ENCODE measurements at regions not wholly inside any gene's neighbourhood (a gene's known extent, or its start where the extent isn't known, plus 50 kb on each side); places are given as distances from the start of the nearest gene placed in this dataset.
A peak's percentile ranks its signal among the peaks of the same experiment; 100 is the strongest.

DNA sequence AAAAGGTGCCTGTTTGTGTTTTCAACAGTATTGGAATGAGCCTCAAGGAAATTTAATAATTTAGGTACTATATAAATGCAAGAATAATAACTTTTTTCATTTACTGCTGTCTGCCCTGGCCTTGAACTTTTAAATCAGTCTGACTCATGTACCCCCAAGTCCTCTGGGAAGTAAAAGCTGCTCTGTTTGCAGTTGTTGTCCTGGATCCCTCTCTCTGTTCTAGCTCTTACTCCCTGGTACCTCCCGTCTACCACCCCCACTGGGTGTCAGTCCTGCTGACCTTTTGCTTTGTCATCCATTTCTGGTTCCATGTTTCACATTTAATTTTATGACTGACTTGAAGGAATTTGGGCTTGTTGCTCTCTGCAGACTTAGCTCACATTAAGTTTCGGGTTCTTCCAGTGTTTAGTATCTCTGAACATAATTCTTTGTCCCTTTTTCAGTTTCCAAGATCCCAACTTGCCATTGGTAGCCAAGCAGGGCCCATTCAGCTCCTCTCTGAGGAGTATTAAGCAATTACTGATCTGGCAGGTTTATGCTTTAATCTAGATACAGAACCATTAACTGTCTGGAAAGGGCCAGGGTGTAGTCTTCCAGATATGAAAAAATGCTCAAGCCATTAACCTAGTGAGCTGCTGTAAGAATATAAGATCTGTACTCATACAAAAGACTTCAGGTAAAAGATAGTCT is 208.7 kb upstream of the FAM3C start:
- intact Hi-C loops (cut with DNase I) = no loop called here
- no peak overlapping the region for H3K27ac ChIP-seq
- DNase-seq = no peak

GRCh38 chr7:121603886-121604285 is 207.8 kb upstream of the FAM3C start:
- Histone ChIP-seq H3K4me3 (no peak overlapping the region), H3K4me1 (no peaks in the 10 kb centered on the region), H3K36me3 (no peaks in the 10 kb centered on the region), H3K27me3 (no peaks in the 10 kb centered on the region), H3K9me3 (peaks cover 0 to 2% of the 10 kb centered on the region in 2 donors), H3K27ac (no peak overlapping the region)
- DNase-seq (no peak), ATAC-seq (no peak)
- TF ChIP-seq, protein P1, sequence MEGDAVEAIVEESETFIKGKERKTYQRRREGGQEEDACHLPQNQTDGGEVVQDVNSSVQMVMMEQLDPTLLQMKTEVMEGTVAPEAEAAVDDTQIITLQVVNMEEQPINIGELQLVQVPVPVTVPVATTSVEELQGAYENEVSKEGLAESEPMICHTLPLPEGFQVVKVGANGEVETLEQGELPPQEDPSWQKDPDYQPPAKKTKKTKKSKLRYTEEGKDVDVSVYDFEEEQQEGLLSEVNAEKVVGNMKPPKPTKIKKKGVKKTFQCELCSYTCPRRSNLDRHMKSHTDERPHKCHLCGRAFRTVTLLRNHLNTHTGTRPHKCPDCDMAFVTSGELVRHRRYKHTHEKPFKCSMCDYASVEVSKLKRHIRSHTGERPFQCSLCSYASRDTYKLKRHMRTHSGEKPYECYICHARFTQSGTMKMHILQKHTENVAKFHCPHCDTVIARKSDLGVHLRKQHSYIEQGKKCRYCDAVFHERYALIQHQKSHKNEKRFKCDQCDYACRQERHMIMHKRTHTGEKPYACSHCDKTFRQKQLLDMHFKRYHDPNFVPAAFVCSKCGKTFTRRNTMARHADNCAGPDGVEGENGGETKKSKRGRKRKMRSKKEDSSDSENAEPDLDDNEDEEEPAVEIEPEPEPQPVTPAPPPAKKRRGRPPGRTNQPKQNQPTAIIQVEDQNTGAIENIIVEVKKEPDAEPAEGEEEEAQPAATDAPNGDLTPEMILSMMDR (IDR thresholded peaks at IDR 0.05) = no peak
- intact Hi-C loops (cut with DNase I) = no loop called here

More for the DNA sequence above, 208.7 kb upstream of the FAM3C start:
- TF ChIP-seq, protein P1 (IDR thresholded peaks at IDR 0.05) = no peak
- Histone ChIP-seq H3K4me3 (no peak overlapping the region), H3K4me1 (no peaks in the 10 kb centered on the region), H3K36me3 (no peaks in the 10 kb centered on the region), H3K9me3 (peaks cover 0 to 2% of the 10 kb centered on the region in 2 donors), H3K27me3 (no peaks in the 10 kb centered on the region)
- ATAC-seq = peak; percentile 37

DNA sequence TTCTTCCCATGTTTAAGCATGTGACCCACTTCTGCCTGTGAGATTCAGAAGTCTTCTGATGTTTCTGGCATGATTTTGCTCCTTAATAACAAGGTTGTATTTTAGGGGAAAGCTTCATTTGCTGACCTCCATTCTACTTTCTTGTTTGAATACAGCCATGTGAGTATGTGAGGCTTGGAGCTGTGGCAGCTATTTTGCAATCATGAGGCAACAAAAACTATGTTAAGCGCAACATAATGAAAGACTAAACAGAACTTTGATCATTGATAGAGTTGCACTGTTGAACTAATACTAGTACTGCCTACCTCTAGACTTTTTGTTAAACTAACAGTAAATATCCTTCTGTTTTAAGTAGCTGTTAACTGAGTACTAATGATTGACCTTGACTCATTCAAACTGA is 203.8 kb upstream of the FAM3C start:
- TF ChIP-seq, protein P1 (IDR thresholded peaks at IDR 0.05) = no peak
- Histone ChIP-seq H3K4me3 (no peak overlapping the region), H3K4me1 (no peaks in the 10 kb centered on the region), H3K36me3 (no peaks in the 10 kb centered on the region), H3K27ac (no peak overlapping the region), H3K9me3 (peaks cover 0 to 2% of the 10 kb centered on the region in 2 donors), H3K27me3 (no peaks in the 10 kb centered on the region)
- intact Hi-C loops (cut with DNase I) = no loop called here
- ATAC-seq = no peak
- no peak for DNase-seq

- H3K4me1 ChIP-seq = no peaks in the 10 kb centered on the region
- no peak overlapping the region for H3K4me3 ChIP-seq
- H3K27ac ChIP-seq = no peak overlapping the region
- intact Hi-C loops (cut with DNase I) = no loop called here
- H3K9me3 ChIP-seq = peaks cover 0 to 2% of the 10 kb centered on the region in 2 donors
- TF ChIP-seq, protein P1 (IDR thresholded peaks at IDR 0.05) = no peak
- no peaks in the 10 kb centered on the region for H3K27me3 ChIP-seq
- no peak for ATAC-seq
- H3K36me3 ChIP-seq = no peaks in the 10 kb centered on the region
- DNase-seq = no peak
These were observed 199.9 kb upstream of the FAM3C start for GRCh38 chr7:121595758-121596696.

GRCh38 chr7:121591926-121592325 is 195.8 kb upstream of the FAM3C start:
- Histone ChIP-seq H3K27ac (no peak overlapping the region), H3K4me3 (no peak overlapping the region), H3K4me1 (no peaks in the 10 kb centered on the region), H3K9me3 (no peaks in the 10 kb centered on the region), H3K36me3 (no peaks in the 10 kb centered on the region), H3K27me3 (no peaks in the 10 kb centered on the region)
- TF ChIP-seq, protein P1 (IDR thresholded peaks at IDR 0.05) = no peak
- intact Hi-C loops (cut with DNase I) = no loop called here
- ATAC-seq (no peak), DNase-seq (no peak)
